Midbrain (tissue), 1 donor: ENCODE measurements at regions not wholly inside any gene's neighbourhood (a gene's known extent, or its start where the extent isn't known, plus 50 kb on each side); places are given as distances from the start of the nearest gene placed in this dataset.

ENCODE experiments used
- DNase-seq: peaks from one replicate; lab custom pipeline; 2025; lab: John Stamatoyannopoulos, UW

DNA sequence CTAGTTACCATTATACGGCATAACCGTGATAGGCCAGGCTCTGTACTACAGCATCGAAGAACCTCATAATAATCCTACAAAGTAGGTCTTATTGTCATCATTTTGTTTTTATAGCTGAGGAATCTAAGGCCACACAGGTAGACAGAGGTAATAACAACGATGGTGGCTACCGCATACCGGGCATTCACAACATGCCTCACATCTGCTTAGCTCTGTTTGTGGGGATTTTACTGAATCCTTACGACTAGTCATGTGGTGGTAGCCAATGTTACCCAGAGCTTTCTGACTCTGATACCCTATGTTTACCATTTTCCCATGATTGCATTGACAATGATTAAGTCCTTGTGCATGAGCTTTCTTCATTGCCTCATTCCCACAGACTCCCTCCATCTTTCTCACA lies 269.4 kb downstream of the TCF7L2 start:
- no peak for DNase-seq

GRCh38 chr10:113221756-113222168 lies 271.7 kb downstream of the TCF7L2 start:
- no peak for DNase-seq

DNA sequence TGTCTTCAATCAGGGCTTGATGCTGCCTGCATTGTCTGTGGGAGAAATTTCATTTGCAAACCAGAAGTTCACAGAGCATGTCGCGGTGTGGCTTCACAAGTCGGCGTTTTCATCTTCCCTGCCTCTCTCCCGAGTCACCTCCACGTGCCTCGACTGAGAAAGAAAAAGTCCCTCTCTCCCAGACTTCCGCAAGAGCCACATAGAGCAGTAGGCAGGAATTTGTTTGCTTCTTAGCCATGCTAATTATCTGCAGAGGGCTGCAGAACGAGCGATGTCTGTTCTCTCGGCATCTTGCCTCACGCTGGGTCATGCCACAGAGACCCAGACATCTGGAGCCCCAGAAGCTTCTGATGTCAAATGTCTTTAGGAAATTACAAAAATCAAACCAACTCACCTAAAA lies 272.2 kb downstream of the TCF7L2 start:
- no peak for DNase-seq

GRCh38 chr10:113225364-113225763 lies 275.3 kb downstream of the TCF7L2 start:
- no peak for DNase-seq

DNA sequence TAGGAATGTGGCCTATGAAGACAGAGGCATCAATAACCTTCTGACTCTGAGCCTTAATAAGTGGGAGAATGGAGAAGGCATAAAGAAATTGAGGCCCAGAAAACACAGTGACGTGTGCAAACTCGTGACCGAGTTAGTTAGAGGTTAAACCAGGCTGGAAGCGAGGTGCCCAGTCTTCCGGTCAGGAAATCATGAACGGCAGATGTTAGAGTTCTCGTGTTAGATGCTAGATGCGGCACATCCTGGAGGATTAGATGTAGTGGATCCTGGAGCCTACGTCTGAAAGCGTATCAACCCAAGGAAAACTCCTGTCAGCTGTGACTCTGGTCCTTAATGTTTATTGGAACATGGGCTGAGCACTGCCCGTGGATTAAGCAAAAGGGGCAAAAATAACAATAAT lies 275.9 kb downstream of the TCF7L2 start:
- DNase-seq, result no peak

DNA sequence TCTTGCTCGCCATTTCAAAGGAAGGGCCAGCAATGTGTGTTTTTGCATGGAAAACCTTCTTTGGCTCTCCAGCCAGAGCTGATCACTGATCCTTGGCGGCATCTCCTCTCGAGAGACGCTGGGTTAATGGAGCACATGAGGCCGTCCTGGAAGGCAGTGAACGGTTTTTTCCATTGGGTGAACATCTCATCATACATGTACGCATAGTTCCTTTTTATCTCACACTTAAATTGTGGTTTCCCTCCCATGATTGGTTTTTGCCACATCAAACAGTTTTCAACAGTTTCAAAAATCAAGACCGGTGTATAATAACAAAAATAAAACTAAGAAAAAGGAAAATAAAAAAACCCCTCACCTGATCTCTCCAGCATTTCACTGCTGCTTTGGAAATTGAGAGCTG lies 276.4 kb downstream of the TCF7L2 start:
- DNase-seq, result no peak

DNA sequence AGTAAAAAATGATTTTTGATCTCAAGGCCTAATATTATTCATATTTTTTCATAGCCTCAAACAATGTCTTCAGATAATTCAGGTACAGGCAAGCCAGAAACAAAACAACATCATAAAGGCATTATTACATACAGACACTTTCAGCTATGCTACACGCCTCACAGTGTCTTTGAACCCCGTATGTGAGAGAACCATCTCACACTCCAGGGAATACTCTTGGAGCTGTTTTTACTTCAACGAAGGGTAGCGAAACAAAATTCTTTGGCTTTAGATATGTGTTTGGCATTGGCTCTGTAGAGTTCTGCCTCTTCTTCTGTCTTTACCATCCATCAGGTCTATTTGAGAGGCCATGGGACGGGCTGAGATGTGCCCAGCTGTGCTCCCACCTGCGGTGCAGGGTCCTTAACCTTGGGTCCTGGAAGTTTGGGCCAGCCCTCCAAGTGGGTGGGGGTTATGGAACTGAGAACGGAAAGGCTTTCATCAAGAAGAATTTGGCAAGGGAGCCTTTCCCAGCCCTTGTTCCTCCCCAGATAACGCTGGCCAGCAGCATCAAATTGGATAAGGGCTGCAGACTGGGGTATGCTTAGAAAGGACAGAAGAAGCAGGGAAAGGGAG lies 276.9 kb downstream of the TCF7L2 start:
- DNase-seq, result no peak

GRCh38 chr10:113228530-113228929 lies 278.5 kb downstream of the TCF7L2 start:
- DNase-seq, result no peak

- DNase-seq, result no peak
These were observed 280.1 kb downstream of the TCF7L2 start for GRCh38 chr10:113230011-113230610.

GRCh38 chr10:113232928-113233511 lies 283.0 kb downstream of the TCF7L2 start:
- DNase-seq, result no peak

DNA sequence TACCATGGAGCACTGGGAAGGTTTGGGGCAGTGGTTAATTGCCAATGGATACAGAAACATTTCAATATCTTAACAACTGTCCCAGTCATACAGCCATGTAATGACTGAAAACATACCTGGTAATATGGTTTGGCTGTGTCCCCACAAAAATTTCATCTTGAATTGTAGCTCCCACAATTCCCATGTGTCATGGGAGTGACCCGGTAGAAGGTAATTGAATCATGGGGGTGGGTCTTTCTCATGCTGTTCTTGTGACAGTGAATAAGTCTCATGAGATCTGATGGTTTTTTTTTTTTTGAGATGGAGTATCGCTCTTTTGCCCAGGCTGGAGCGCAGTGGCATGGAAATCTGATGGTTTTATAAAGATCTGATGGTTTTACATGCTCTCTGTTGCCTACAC lies 284.4 kb downstream of the TCF7L2 start:
- no peak for DNase-seq

DNA sequence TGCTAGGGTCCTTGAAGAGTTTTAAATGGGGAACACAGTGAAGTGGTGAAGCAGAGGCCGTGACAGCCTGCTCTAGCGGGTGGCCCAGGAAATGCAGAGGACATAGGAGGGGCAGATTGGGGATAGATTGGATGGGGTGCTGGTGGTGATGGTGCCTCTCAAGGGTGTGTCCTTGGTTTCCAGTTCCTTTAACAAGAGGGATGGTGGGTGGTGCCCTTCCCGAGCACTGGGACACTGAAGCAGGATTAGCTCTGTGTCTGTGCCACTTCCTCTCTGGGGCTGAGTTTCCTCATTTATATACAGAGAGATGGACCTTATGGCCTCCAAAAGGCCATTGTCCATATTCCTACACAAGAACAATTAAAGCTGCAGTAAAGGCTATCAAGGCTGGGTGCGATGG lies 285.5 kb downstream of the TCF7L2 start:
- no peak for DNase-seq

- no peak for DNase-seq
These were observed 287.0 kb downstream of the TCF7L2 start for GRCh38 chr10:113236998-113237397.

DNA sequence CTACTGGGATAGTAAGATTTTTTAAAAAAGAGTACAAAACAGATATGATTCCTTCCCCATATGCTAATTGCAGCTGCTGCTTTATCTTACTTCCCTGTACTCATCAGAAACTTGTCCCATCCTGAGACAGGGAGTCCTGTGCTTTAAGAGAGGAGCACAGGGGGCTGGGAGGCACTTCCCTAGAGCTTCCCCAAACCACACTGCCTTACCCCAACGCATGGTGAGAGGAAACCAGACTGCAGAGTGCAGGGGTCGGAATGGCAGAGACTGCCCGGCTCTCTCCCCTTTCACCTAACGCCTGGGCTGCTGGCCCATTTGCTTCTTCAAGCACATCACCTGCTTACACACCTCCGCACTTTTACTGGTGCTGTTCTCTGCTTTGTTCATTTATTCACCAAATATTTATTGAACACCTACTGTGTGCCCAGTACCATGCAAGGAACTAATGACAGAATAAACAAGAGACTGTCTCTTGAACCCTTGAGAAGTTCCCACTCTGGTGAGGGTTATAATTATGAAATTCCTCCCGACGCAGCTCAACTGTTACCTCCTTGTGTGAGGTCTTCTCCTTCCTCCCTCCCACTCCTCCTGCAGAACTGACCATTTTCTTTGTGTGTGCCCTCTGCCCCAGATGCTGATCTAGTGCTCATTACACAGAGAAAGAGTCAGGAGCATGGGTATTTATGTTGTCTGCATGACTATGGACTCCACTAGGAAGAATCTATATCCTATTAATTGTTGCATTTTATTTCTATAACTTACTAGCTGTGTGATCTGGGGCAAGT lies 289.7 kb downstream of the TCF7L2 start:
- no peak for DNase-seq

- DNase-seq, result no peak
These were observed 290.7 kb downstream of the TCF7L2 start for GRCh38 chr10:113240736-113241135.

GRCh38 chr10:113241599-113242360 lies 291.7 kb downstream of the TCF7L2 start:
- DNase-seq, result no peak

- no peak for DNase-seq
These were observed 293.3 kb downstream of the TCF7L2 start for GRCh38 chr10:113243311-113243710.

DNA sequence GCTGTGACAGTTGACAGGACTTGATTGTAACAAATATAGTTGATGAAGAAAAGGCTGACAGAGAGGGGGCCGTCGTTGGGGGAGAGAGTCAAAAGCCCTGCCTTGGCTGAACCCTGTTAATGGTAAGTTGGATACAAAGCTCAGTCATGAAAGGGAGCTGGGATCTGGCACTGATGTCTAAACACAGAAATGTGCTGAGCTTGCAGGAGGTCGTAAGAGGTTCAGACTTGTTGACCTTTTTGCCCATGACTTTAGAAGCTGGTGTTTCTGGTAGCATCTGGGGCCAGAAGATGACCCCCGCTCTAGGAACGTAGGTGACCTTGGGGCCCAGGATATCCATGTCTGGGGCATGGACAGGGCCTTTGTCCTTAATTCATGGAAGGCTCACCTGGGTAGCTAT lies 294.7 kb downstream of the TCF7L2 start:
- DNase-seq, result no peak

DNA sequence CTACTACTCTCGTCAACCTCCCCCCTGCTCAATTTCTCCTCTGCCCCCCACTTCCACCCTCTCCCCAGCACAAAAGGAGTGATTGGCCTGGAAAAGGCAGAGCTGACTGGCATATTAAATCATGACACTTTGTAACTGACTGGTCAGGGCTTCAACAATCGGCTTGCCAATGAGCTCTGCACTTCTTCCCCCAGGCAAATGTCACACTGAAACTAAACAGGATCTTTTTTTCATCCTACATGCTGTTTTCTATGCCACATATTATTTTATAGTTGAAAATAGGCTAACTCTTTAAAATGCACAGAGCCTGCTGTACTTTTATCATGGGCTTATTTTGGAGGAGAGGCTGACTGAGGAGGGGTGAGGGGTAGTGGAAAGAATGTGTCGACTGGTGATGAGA lies 295.2 kb downstream of the TCF7L2 start:
- no peak for DNase-seq

DNA sequence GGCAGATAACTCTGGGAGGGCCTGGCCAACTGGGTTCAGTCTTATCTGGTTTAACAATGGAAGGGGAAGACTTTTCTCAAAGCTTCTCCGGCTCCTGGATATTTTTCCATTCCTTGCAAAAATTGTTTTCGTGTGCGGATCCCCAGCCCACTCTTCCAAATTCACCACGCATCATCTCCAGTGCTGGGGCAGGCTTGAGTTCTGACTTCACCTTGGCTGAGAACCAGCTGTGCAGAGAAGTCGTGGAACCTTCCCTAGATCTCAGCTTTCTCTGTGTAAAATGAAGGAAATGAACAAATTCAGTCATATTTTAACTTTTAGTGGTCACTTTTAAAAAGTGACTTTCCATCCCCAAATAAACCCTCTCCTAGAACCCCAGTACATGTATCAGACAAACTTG lies 297.0 kb downstream of the TCF7L2 start:
- DNase-seq, result no peak

GRCh38 chr10:113252650-113253618 lies 299.9 kb upstream of the HABP2 start:
- DNase-seq, result no peak
